ENCODE measurements at regions not wholly inside any gene's neighbourhood (a gene's known extent, or its start where the extent isn't known, plus 50 kb on each side); places are given as distances from the start of the nearest gene placed in this dataset.

DNA sequence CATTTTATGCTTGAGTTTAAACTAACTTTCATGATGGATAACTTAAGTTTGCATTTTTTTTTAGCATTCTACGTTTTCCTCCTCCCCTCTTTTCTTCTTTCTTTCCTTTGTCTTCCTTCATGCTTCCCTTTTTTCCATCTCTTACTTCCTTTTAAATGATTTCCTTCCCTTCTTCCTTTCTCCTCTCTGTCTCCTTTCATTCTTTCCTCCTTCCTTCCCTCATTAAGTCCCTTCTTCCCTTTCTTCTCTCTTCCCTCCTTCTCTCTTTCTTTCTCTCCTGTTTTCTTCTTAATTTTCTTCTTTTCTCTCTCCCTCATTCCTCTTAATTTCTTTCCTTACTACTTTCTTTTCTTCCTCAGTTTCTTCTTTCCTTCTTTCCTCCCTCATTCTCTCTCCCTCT is 376.0 kb downstream of the LRIG3 start:
- no peak for DNase-seq

GRCh38 chr12:58547217-58547616 is 373.1 kb downstream of the LRIG3 start:
- no peak for DNase-seq

DNA sequence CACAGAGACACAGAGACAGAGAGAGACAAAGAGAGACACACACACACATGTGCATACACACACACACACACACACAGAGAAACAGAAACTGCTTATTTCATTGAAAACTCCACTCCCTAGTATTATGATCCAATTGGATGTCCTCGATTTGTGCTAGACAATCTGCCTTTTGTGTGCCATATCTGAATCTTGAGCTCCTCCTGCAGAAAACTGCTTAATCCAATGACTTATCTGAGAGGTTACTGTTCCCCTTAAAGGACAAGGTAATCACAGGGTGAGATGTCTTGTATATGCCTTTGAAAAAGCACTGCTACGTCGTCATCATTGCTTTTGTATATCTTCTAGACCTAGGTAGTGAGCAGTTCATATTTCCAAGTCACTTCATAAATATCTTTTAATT is 371.5 kb downstream of the LRIG3 start:
- no peak for DNase-seq

GRCh38 chr12:58554522-58555157 is 365.7 kb downstream of the LRIG3 start:
- no peak for DNase-seq

DNA sequence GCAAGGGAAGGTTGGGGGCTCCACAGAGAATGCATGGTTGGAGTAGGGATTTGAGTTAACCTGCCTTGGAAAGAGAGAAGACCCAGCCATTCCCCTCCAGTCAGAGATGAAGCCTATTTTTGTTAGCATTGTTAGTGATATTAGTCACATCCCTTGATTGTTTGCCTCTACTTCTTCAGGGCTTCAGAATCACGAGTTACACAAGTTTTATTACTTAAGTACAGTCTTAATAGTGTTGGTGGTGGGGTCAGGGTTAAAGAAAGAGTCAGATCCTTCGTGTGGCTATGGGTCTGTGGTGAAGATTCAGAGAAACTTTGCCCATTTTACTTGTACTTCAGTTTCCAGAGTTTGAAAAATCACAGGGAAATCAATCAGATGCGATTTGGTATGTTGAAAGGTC is 363.1 kb downstream of the LRIG3 start:
- no peak for DNase-seq

DNA sequence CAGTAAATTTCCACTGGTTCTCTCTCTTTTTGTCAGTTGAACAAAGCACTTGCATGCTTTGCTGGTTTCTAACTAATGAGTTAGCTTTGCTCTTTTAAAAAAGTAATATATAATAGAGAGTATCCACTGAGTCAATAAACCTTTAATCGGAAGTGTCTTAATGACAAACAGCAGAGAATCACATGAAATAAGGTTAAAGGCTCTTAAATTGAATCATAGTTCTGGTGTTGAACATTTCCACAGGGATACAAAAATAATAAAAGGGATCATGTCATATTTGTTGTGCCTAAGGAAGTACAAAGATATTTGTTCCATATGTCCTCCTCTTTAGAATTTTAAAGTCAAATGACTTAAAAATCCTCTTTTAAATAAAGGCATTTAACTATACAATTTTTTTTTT is 362.6 kb downstream of the LRIG3 start:
- DNase-seq, result no peak

DNA sequence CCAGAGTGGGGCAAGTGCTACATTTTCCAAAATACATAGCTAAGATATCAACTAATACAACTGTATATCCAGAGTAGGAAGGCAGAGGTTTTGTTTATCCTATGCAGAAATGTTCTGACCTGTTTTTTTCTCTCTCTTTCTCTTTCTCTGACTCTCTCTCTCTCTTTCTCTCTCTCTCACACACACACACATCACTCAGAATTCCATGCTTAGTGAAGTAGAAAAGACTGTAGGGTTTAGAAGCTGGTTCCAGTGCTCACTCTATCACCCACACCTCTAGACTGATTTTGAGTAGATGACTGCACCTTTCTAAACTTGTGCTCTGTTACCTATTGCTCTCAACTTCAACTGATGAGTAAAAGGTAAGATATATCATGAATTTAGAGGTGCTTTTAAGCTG is 356.7 kb downstream of the LRIG3 start:
- DNase-seq, result no peak

DNA sequence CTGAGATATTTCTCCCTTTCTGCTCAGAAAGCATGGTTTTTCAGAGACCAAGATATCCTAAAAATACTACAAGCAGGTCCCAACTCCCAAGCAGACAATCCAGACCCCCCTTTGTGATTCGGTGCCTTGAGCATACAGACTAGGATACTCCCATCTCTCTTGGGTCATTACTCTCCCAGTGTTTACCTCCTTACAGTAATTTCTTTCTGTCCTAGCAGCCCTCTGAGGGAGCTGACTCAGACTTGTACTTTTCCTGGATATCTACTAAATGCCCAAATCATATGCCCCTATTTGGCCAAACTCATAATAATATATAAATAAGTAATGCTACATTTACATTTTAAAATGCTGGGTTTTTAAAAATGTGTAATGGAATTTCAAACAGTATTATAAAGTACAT is 355.6 kb downstream of the LRIG3 start:
- DNase-seq, result no peak

GRCh38 chr12:58566599-58566998 is 353.7 kb downstream of the LRIG3 start:
- no peak for DNase-seq

DNA sequence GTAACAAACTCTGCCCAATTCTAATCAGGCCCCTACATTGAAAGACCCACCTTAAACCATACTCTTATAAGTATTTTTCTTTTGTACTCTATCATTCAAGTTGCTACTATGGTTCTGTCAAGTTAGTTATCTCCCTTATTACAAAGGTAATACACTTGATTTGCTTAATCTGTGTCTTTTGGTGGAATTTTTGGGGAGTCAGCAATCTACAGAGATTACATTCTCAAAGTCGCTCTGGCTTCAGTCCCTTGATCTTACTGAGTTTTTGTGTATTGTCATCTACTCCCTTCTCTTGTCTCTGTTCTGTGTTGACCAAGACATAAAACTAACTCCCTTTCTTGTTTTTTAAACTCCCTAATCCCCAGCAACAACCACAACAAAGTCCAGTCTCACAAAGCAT is 353.1 kb downstream of the LRIG3 start:
- DNase-seq, result no peak

DNA sequence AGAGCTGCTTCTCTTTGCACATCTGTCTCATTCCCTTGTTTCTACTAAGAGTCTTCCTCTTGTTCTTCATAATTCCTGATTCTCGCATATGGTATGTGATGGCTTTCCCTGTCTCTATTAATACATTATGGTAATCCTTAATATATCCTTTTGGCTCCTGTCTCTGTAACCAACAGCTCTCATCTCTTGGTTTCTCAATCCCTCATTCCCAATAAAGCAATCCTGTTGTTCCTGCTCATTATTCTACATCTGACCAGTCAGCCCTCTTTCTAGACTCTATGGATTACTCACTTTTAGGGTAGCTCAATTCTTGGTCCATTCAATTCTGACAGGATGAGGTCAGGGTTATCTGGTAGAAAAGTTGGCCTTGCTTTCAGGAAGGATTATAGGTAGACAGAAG is 349.9 kb downstream of the LRIG3 start:
- no peak for DNase-seq

DNA sequence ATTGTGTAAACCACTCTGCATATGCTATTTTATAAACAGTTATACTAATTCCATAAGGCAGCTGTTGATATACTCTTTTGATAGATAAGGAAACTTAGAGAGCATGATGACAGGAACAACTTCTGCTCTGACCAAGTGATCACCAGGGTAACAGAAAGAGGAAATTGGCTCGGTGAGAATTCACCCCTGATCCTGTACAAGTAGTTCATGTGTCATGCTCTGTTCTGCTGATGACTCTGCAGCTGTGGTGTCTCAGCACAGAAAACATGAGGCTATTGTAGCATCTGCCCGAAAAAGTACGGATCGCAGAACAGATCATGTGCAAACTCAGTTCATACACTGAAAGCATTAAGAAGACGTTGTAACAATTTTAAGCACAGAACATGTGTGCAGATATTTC is 345.0 kb downstream of the LRIG3 start:
- DNase-seq, result peak; percentile 16

DNA sequence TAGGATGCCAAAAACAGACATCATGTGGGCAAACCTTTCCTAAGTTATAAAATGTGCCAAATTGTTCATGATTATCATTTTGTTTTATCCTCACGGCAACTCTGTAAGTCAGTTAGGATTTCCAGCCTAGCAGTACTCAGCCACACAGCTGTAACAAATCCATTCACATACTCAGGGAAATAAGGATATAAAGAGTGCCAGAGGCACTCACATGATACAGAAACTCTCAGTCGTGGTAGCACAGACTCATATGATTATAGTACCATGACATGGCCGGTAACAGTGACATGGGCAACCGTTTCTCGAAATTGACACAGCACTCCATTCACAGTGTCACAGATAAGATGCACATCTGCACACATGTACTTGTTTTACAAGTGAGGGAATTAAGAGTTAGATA is 344.2 kb downstream of the LRIG3 start:
- DNase-seq, result no peak

DNA sequence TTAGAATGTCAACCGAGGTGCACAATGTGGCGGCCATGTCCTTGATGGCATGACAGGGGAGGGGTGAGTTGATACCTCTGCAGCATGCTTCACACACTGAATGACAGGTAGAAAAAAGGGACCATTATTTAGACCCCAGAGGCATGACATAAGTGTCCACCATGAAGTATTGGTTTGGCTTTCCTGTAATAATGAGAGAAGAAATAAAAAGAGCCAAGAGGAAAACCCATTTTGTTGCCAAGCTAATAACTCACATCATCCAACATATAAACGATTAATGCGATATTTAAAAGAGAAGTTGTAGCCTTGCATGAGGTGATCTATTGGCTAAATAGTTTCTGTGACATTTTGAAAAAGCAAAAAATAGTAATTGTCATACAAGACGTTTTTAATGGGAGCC is 343.4 kb downstream of the LRIG3 start:
- no peak for DNase-seq

GRCh38 chr12:58580095-58580494 is 340.2 kb downstream of the LRIG3 start:
- no peak for DNase-seq

GRCh38 chr12:58583529-58583928 is 336.8 kb downstream of the LRIG3 start:
- no peak for DNase-seq

- DNase-seq, result no peak
These were observed 336.4 kb downstream of the LRIG3 start for GRCh38 chr12:58583940-58584339.

GRCh38 chr12:58584880-58585279 is 335.4 kb downstream of the LRIG3 start:
- DNase-seq, result no peak

GRCh38 chr12:58586762-58587161 is 333.5 kb downstream of the LRIG3 start:
- no peak for DNase-seq

DNA sequence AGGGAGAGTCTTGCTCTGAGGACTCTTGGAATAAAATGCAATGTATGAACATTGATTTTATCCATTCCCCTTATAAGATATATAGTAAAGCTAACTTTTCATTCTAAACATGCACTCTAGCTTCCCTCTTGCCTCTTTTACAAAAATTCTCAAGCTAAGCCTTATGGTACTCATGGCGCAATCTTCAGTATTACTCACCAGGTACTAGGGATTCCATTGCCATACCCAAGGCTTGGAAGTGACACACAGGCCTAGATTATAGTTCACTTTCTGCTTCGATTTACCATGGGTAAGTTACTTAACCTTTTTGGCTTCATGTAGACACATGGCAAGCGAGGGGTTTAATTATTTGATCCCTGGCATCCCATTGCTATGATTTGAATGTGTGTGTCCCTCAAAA is 331.5 kb downstream of the LRIG3 start:
- no peak for DNase-seq

DNA sequence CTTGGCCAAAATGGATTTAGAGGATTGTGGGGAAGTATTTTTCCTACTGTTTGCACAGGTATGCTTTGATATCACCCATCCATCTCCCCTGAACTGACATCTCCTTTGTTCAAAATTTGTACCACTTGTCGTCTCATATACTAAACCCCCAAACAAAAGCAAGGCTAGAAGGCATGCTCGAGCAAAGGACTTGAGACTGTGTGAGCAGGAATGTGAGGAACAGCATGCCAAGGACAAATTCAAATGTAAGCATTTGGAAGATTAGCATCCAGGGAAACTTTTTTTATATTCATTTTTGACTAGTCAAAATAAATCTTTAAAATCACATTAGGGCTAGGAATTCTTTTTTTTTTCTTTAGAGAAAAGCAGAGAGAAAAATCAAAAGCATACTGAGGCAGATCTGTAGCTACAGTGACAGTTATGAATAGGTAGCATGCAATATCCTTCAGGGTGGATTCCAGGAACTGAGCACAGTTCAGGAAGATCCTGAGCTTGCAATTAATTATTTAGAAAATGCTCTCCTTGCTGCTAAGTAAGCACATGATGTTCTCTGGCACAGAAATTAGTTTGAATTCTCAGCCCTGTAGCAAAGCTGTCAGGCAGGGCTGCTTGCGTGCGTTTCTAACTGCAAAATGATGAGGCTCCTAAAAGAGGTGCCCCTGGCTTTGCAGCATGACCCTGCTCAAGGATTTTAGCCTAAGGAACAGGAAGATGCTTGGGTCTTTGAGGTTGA is 327.7 kb downstream of the LRIG3 start:
- DNase-seq, result no peak

DNA sequence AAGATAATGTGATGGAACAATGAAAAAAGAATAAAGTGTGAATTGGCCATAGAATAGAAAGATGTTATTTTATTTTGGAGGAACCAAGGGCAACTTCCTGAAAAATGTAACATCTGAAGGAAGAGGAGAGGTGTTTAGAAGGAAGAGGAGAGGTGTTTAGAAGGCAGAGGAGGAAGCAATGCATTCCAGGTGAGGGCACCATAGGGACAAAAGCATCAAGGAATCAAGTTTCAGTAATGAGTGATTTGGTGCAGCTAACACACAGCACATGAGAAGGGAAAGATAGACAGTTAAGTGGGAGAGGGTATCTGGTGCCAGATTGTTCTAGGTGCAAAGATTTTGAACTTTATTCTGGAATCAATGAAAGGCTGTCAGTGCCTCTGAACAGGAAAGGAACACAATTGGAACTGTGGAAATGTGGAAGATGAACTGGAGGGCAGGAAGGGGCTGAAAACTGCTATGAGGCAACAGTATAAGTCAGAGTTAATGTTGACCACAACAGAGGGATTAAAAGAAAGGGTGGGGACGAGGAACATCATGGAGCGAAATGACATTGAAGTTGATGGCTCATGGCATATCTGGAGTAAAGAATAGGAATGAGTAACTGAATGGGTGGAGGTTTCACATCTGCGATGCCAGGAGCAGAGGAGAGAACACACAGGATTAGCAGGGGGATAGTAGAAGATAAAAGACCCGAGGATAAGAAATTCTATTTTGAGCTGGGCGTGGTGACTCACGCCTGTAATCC is 326.6 kb downstream of the LRIG3 start:
- DNase-seq, result no peak

DNA sequence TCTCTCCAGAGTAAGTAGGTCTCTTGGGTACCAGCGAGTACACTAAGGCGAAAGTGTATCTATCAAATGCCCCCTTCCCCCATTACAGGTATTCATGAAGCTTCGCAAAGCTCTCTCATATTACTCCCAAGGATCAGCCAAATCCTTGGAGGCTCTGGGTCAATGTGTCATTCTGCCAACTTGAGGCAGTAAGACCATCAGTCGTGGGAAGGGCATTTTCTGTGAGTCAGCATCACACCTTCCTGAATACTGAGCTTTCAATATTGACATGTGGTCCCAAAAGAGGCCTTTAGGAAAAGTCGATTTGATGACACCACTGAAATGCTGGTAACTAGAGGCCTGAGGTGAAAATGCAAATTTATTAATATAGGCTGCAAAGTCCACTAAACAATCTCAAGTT is 323.9 kb downstream of the LRIG3 start:
- DNase-seq, result no peak

GRCh38 chr12:58601529-58601928 is 318.8 kb downstream of the LRIG3 start:
- DNase-seq, result no peak

Measured in DMS53 (cell line).